ENCODE measurements at regions not wholly inside any gene's neighbourhood (a gene's known extent, or its start where the extent isn't known, plus 50 kb on each side); places are given as distances from the start of the nearest gene placed in this dataset.

DNA sequence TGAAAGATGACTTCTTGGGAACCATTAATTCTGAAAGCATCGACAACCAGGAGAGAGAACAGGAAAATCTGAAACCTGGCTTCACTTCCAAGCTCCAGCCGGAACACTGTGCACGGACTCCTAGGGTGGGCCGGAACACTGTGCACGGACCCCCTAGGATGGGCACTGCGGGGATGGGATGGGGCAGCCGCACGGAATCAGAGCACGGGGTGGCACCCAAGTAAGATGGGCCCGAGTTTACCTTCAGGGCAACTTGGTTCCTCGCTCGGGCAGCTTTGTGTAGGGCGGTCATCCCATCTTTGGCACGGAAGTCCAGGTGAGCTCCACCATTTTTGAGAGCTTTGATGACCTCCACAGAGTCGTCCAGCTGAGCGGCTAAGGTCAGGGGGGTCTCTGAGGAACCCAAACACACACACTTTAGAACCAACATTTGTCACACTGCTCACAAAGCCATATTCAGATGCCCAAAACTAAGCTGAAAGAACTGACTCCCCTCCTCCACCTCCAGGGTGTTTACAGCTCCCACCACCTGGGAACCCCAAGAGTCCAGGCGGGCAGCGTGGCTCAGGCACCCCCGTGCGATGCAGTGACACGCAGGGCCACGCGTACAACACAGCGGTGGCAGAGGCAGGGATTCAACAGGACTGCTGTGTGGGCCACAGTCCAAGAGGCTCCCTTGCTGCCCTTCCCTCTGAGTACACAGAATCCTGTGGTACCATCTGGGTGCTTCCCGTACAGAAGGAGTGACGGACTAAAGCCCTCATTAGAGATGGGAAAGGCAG, 157.9 kb downstream of the SHANK2 start:
- TF ChIP-seq, protein P1, sequence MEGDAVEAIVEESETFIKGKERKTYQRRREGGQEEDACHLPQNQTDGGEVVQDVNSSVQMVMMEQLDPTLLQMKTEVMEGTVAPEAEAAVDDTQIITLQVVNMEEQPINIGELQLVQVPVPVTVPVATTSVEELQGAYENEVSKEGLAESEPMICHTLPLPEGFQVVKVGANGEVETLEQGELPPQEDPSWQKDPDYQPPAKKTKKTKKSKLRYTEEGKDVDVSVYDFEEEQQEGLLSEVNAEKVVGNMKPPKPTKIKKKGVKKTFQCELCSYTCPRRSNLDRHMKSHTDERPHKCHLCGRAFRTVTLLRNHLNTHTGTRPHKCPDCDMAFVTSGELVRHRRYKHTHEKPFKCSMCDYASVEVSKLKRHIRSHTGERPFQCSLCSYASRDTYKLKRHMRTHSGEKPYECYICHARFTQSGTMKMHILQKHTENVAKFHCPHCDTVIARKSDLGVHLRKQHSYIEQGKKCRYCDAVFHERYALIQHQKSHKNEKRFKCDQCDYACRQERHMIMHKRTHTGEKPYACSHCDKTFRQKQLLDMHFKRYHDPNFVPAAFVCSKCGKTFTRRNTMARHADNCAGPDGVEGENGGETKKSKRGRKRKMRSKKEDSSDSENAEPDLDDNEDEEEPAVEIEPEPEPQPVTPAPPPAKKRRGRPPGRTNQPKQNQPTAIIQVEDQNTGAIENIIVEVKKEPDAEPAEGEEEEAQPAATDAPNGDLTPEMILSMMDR (IDR thresholded peaks at IDR 0.05; ENCODE audit: low read depth, low read length, poor library complexity, severe bottlenecking) = no peak
- no peak for TF ChIP-seq EZH2phosphoT487 (IDR thresholded peaks at IDR 0.05; ENCODE audit: borderline replicate concordance, low read length)

Measured in DOHH2 (cell line).